GM23338 (cell line): ENCODE measurements at regions not wholly inside any gene's neighbourhood (a gene's known extent, or its start where the extent isn't known, plus 50 kb on each side); places are given as distances from the start of the nearest gene placed in this dataset.

Experiments
- EZH2 ChIP-seq: fragments of 200-600 bp; sonication (generic); IDR thresholded peaks from one replicate; pipeline ENCODE4 v1.8.0; 2017; ENCODE audit warnings: antibody characterized with exemption, mild to moderate bottlenecking, low read depth; ENCODE audit not compliant: unreplicated experiment
- EZH2phosphoT487 ChIP-seq: fragments of 200-600 bp; sonication (generic); IDR thresholded peaks from one replicate; pipeline ENCODE4 v1.8.1; 2018; ENCODE audit warnings: antibody characterized with exemption; ENCODE audit not compliant: unreplicated experiment
- JUNB ChIP-seq: IDR thresholded peaks from one replicate; pipeline ENCODE4 v1.6.1; 2016; ENCODE audit warnings: antibody characterized with exemption; ENCODE audit not compliant: unreplicated experiment
- POLR2AphosphoS5 ChIP-seq: IDR thresholded peaks from 2 replicates; pipeline ENCODE4 v1.6.1; 2016; ENCODE audit warnings: antibody characterized with exemption, low read depth
- ZNF114 ChIP-seq: fragments of 250-450 bp; sonication (Bioruptor Pico); IDR thresholded peaks from 2 replicates; pipeline ENCODE4 v1.5.0; 2020; ENCODE audit warnings: mild to moderate bottlenecking, moderate library complexity
- TF ChIP-seq, protein P1 (sequence below), 2 experiments: fragments of 200-600 bp in 1 of 2; sonication (generic) in 1 of 2; conservative IDR thresholded peaks; 2 replicates each; pipeline versions ENCODE4 v1.5.1 to v1.6.1; 2016 to 2017; ENCODE audit warnings: antibody characterized with exemption in 2 of 2, low read depth in 2 of 2, mild to moderate bottlenecking in 2 of 2, moderate library complexity in 1 of 2
- TF ChIP-seq, protein P2 (sequence below): IDR thresholded peaks from one replicate; pipeline ENCODE4 v1.6.1; 2018; ENCODE audit warnings: antibody characterized with exemption; ENCODE audit not compliant: unreplicated experiment

DNA sequence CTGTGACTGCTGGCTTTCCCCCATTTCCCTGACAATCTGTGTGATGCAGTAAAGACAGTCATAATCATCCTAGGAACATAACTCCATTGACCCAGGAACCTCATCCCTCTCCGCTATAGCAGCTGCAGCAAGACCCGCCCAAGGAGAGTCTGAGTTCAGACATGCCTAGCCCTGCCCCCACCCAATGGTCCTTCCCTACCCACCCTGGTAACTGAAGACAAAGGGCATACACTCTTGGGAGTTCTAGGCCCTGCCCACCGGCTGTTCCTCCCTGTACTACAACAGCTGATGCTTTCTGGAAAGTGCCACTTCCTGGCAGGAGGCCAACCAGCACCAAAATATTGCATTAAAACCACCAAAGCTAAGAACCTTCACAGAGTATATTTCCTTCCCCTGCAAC lies 1035.6 kb downstream of the C4orf33 start:
- TF ChIP-seq, protein P1, sequence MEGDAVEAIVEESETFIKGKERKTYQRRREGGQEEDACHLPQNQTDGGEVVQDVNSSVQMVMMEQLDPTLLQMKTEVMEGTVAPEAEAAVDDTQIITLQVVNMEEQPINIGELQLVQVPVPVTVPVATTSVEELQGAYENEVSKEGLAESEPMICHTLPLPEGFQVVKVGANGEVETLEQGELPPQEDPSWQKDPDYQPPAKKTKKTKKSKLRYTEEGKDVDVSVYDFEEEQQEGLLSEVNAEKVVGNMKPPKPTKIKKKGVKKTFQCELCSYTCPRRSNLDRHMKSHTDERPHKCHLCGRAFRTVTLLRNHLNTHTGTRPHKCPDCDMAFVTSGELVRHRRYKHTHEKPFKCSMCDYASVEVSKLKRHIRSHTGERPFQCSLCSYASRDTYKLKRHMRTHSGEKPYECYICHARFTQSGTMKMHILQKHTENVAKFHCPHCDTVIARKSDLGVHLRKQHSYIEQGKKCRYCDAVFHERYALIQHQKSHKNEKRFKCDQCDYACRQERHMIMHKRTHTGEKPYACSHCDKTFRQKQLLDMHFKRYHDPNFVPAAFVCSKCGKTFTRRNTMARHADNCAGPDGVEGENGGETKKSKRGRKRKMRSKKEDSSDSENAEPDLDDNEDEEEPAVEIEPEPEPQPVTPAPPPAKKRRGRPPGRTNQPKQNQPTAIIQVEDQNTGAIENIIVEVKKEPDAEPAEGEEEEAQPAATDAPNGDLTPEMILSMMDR (conservative IDR thresholded peaks at IDR 0.05; ENCODE audit: low read depth in 2 of 2) = no peak
- TF ChIP-seq JUNB (no peak), EZH2 (no peak), POLR2AphosphoS5 (no peak), EZH2phosphoT487 (no peak), ZNF114 (CRISPR knock-in tag) (no peak)
- TF ChIP-seq, protein P2, sequence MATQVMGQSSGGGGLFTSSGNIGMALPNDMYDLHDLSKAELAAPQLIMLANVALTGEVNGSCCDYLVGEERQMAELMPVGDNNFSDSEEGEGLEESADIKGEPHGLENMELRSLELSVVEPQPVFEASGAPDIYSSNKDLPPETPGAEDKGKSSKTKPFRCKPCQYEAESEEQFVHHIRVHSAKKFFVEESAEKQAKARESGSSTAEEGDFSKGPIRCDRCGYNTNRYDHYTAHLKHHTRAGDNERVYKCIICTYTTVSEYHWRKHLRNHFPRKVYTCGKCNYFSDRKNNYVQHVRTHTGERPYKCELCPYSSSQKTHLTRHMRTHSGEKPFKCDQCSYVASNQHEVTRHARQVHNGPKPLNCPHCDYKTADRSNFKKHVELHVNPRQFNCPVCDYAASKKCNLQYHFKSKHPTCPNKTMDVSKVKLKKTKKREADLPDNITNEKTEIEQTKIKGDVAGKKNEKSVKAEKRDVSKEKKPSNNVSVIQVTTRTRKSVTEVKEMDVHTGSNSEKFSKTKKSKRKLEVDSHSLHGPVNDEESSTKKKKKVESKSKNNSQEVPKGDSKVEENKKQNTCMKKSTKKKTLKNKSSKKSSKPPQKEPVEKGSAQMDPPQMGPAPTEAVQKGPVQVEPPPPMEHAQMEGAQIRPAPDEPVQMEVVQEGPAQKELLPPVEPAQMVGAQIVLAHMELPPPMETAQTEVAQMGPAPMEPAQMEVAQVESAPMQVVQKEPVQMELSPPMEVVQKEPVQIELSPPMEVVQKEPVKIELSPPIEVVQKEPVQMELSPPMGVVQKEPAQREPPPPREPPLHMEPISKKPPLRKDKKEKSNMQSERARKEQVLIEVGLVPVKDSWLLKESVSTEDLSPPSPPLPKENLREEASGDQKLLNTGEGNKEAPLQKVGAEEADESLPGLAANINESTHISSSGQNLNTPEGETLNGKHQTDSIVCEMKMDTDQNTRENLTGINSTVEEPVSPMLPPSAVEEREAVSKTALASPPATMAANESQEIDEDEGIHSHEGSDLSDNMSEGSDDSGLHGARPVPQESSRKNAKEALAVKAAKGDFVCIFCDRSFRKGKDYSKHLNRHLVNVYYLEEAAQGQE = no peak
